Tibial artery (tissue), 4 donors: ENCODE measurements at regions not wholly inside any gene's neighbourhood (a gene's known extent, or its start where the extent isn't known, plus 50 kb on each side); places are given as distances from the start of the nearest gene placed in this dataset.
A peak's percentile ranks its signal among the peaks of the same experiment; 100 is the strongest.

Experiments
- DNase-seq, 2 donors: peaks; one replicate each; pipeline ENCODE4 v3.0.0-alpha.2; 2019
- H3K27ac ChIP-seq, 2 donors: fragments of 200-600 bp; sonication (generic) in 1 of 2; 1 replicate in 1 of 2; 2 replicates in 1 of 2; pipeline ENCODE4 v1.5.1; 2018 to 2019; ENCODE audit warnings: mild to moderate bottlenecking in 1 of 2
- H3K27me3 ChIP-seq, 2 donors: fragments of 200-600 bp; sonication (generic) in 1 of 2; one replicate each; pipeline versions ENCODE4 v1.5.1 to v1.6.0; 2016 to 2019
- H3K36me3 ChIP-seq, 3 donors: fragments of 200-600 bp; sonication (generic) in 2 of 3; one replicate each; pipeline ENCODE4 v1.5.1; 2016 to 2019; ENCODE audit warnings: mild to moderate bottlenecking in 2 of 3
- H3K4me1 ChIP-seq, 4 donors: fragments of 200-600 bp; sonication (generic) in 2 of 4; 1 replicate in 3 of 4; 2 replicates in 1 of 4; pipeline ENCODE4 v1.5.1; 2016 to 2019
- H3K4me3 ChIP-seq, 2 donors: fragments of 200-600 bp; sonication (generic) in 1 of 2; 1 replicate in 1 of 2; 2 replicates in 1 of 2; pipeline ENCODE4 v1.5.1; 2018 to 2019; ENCODE audit warnings: mild to moderate bottlenecking in 2 of 2
- H3K9me3 ChIP-seq, 3 donors: fragments of 200-600 bp; sonication (generic) in 1 of 3; one replicate each; pipeline ENCODE4 v1.5.1; 2016 to 2019
- CTCF ChIP-seq, 2 experiments: fragments of 200-600 bp in 1 of 2; fragments of 450-650 bp in 1 of 2; IDR thresholded peaks; one replicate each; pipeline ENCODE4 v1.5.1; 2017 to 2019; ENCODE audit warnings: antibody characterized with exemption in 2 of 2, mild to moderate bottlenecking in 1 of 2, moderate library complexity in 1 of 2
- intact Hi-C: fragments of 100-400 bp; cut with DNase I; formaldehyde crosslinking; loops from one replicate; pipeline ENCODE4 v1.15.0; 2023; ENCODE audit warnings: low total_unique reads

- Histone ChIP-seq H3K36me3 (no peaks in the 10 kb centered on the region), H3K4me3 (no peak overlapping the region), H3K27me3 (no peaks in the 10 kb centered on the region), H3K4me1 (peaks cover 0 to 21% (median 10%) of the 10 kb centered on the region in 4 donors), H3K9me3 (peaks cover 0 to 3% (median 0%) of the 10 kb centered on the region in 3 donors), H3K27ac (no peak overlapping the region)
- TF ChIP-seq CTCF (IDR thresholded peaks at IDR 0.05), result no peak
- intact Hi-C loops, result no loop called here
- no peak for DNase-seq
These were observed 161.5 kb downstream of the KATNAL1 start for GRCh38 chr13:30145709-30146367.

- H3K27me3 ChIP-seq, result no peaks in the 10 kb centered on the region
- H3K4me1 ChIP-seq, result peaks cover 0 to 21% (median 10%) of the 10 kb centered on the region in 4 donors
- DNase-seq, result no peak
- H3K9me3 ChIP-seq, result peaks cover 0 to 3% (median 0%) of the 10 kb centered on the region in 3 donors
- intact Hi-C loops, result no loop called here
- no peak overlapping the region for H3K4me3 ChIP-seq
- TF ChIP-seq CTCF (IDR thresholded peaks at IDR 0.05), result no peak
- peak overlapping the region; percentile 3 to 16 for H3K27ac ChIP-seq
- no peaks in the 10 kb centered on the region for H3K36me3 ChIP-seq
These were observed 163.5 kb downstream of the KATNAL1 start for GRCh38 chr13:30143666-30144400.

GRCh38 chr13:30142486-30143211 is 164.7 kb downstream of the KATNAL1 start:
- no peaks in the 10 kb centered on the region for H3K27me3 ChIP-seq
- intact Hi-C loops, result no loop called here
- no peak for TF ChIP-seq CTCF (IDR thresholded peaks at IDR 0.05)
- DNase-seq, result no peak
- H3K36me3 ChIP-seq, result no peaks in the 10 kb centered on the region
- no peak overlapping the region for H3K4me3 ChIP-seq
- peaks cover 0 to 21% (median 10%) of the 10 kb centered on the region in 4 donors for H3K4me1 ChIP-seq
- peak overlapping the region; percentile 15 to 18 for H3K27ac ChIP-seq
- peaks cover 0 to 3% (median 0%) of the 10 kb centered on the region in 3 donors for H3K9me3 ChIP-seq

- TF ChIP-seq CTCF (IDR thresholded peaks at IDR 0.05), result no peak
These were observed 165.4 kb downstream of the KATNAL1 start for GRCh38 chr13:30141775-30142485.

GRCh38 chr13:30140973-30141372 is 166.4 kb downstream of the KATNAL1 start:
- Histone ChIP-seq H3K9me3 (peaks cover 0 to 3% (median 0%) of the 10 kb centered on the region in 3 donors), H3K27me3 (no peaks in the 10 kb centered on the region), H3K27ac (no peak overlapping the region), H3K4me1 (peaks cover 0 to 21% (median 10%) of the 10 kb centered on the region in 4 donors), H3K36me3 (no peaks in the 10 kb centered on the region), H3K4me3 (no peak overlapping the region)
- no peak for DNase-seq
- TF ChIP-seq CTCF (IDR thresholded peaks at IDR 0.05), result no peak
- intact Hi-C loops, result no loop called here

More at GRCh38 chr13:30141775-30142485, 165.4 kb downstream of the KATNAL1 start:
- intact Hi-C loops, result no loop called here
- Histone ChIP-seq H3K27ac (peak overlapping the region; percentile 15 to 18), H3K4me3 (no peak overlapping the region), H3K9me3 (peaks cover 0 to 3% (median 0%) of the 10 kb centered on the region in 3 donors), H3K4me1 (peaks cover 0 to 21% (median 10%) of the 10 kb centered on the region in 4 donors), H3K27me3 (no peaks in the 10 kb centered on the region), H3K36me3 (no peaks in the 10 kb centered on the region)
- DNase-seq, result no peak
